ENCODE measurements at regions not wholly inside any gene's neighbourhood (a gene's known extent, or its start where the extent isn't known, plus 50 kb on each side); places are given as distances from the start of the nearest gene placed in this dataset.
A peak's percentile ranks its signal among the peaks of the same experiment; 100 is the strongest.

DNA sequence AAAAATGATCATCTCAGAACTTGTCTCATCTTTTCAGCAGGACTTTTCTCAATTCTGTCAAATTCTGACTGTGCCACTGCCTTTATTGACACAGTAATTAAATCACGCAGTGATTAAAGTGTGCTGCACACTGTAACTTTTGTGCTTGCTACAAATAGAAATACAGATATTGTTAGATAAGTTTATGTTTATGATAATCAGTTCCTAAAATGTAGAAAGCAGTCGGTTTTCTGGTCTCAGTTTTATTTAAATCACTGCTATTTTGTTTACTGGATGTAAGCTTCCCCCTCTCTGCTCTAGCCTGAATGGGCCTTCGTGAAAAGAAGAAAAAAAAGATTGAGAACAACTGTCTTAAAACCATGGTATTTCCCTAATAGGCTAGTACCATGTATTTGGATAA is 258.8 kb upstream of the STARD13 start:
- TF ChIP-seq, protein P1, sequence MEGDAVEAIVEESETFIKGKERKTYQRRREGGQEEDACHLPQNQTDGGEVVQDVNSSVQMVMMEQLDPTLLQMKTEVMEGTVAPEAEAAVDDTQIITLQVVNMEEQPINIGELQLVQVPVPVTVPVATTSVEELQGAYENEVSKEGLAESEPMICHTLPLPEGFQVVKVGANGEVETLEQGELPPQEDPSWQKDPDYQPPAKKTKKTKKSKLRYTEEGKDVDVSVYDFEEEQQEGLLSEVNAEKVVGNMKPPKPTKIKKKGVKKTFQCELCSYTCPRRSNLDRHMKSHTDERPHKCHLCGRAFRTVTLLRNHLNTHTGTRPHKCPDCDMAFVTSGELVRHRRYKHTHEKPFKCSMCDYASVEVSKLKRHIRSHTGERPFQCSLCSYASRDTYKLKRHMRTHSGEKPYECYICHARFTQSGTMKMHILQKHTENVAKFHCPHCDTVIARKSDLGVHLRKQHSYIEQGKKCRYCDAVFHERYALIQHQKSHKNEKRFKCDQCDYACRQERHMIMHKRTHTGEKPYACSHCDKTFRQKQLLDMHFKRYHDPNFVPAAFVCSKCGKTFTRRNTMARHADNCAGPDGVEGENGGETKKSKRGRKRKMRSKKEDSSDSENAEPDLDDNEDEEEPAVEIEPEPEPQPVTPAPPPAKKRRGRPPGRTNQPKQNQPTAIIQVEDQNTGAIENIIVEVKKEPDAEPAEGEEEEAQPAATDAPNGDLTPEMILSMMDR (IDR thresholded peaks at IDR 0.05; ENCODE audit: control extremely low read depth, extremely low read depth): no peak
- H3K4me1 ChIP-seq (ENCODE audit: control insufficient read depth in 5 of 5, insufficient read depth in 5 of 5, low read length in 5 of 5): peaks cover 0 to 26% (median 20%) of the 10 kb centered on the region in 5 donors
- peak in 1 of 3 donors; percentile 24 for DNase-seq
- ATAC-seq (ENCODE audit: insufficient read depth, low FRiP score): no peak
- WGBS, 2 donors: 59 to 76% methylated on average over 3 of the region's 3 CpGs
- H3K27me3 ChIP-seq (ENCODE audit: control insufficient read depth in 3 of 3, insufficient read depth in 3 of 3, low read length in 2 of 3): no peaks in the 10 kb centered on the region
- H3K9me3 ChIP-seq (ENCODE audit: control insufficient read depth in 4 of 4, insufficient read depth in 3 of 4, low read length in 3 of 4): no peaks in the 10 kb centered on the region
- H3K36me3 ChIP-seq (ENCODE audit: control insufficient read depth in 4 of 4, insufficient read depth in 4 of 4, low read length in 4 of 4): no peaks in the 10 kb centered on the region
- no peak overlapping the region for H3K9ac ChIP-seq (ENCODE audit: insufficient read depth in 1 of 2, low read length in 2 of 2)
- H3K27ac ChIP-seq (ENCODE audit: low read depth in 1 of 2, low read length in 1 of 2): peak overlapping the region in 1 of 2 donors; percentile 29
- H3K4me3 ChIP-seq: no peak overlapping the region

DNA sequence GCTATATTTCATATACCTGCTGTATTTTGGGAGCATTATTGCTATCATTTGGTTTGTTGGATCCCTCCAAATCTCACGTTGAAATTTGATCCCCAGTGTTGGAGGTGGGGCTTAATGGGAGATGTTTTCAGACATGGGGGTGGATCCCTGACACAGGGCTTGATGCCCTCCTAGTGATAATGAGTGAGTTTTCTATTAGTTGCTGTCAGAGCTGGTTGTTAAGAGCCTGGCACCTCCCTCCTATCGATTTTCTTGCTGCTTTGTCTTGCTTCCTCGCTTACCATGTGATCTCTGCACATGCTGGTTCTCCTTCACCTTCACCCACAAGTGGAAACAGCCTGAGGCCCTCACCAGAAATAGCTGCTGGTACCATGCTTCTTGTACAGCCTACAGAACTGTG is 259.9 kb upstream of the STARD13 start:
- H3K27me3 ChIP-seq (ENCODE audit: control insufficient read depth in 3 of 3, insufficient read depth in 3 of 3, low read length in 2 of 3): no peaks in the 10 kb centered on the region

DNA sequence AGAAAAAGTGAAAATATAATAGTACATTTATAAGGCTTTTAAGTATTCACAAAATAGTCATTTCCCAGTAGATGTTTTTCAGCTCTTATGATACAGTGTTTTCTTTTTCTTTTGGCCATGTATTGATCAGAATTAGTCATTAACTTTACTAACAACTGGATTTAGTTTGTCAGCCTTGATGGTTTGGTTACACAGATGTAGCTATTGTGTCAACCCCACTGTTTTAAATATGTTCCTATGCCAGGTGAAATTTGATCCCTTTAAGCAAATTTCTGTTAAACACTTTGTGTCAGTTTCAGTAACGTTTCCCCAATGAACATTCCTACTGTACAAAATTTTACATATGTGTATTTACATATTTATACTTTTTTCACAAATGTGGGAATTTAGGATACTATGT is 261.5 kb upstream of the STARD13 start:
- TF ChIP-seq, protein P1 (IDR thresholded peaks at IDR 0.05; ENCODE audit: control extremely low read depth, extremely low read depth): no peak

More for the DNA sequence above, 259.9 kb upstream of the STARD13 start:
- peaks cover 0 to 26% (median 15%) of the 10 kb centered on the region in 5 donors for H3K4me1 ChIP-seq (ENCODE audit: control insufficient read depth in 5 of 5, insufficient read depth in 5 of 5, low read length in 5 of 5)
- no peak overlapping the region for H3K9ac ChIP-seq (ENCODE audit: insufficient read depth in 1 of 2, low read length in 2 of 2)
- H3K27ac ChIP-seq (ENCODE audit: low read depth in 1 of 2, low read length in 1 of 2): no peak overlapping the region
- no peaks in the 10 kb centered on the region for H3K36me3 ChIP-seq (ENCODE audit: control insufficient read depth in 4 of 4, insufficient read depth in 4 of 4, low read length in 4 of 4)
- no peaks in the 10 kb centered on the region for H3K9me3 ChIP-seq (ENCODE audit: control insufficient read depth in 4 of 4, insufficient read depth in 3 of 4, low read length in 3 of 4)
- 91 to 94% methylated on average over 3 of the region's 3 CpGs for WGBS, 2 donors
- H3K4me3 ChIP-seq: no peak overlapping the region
- DNase-seq (no peak), ATAC-seq (ENCODE audit: insufficient read depth, low FRiP score) (no peak)
- TF ChIP-seq, protein P1 (IDR thresholded peaks at IDR 0.05; ENCODE audit: control extremely low read depth, extremely low read depth): no peak

DNA sequence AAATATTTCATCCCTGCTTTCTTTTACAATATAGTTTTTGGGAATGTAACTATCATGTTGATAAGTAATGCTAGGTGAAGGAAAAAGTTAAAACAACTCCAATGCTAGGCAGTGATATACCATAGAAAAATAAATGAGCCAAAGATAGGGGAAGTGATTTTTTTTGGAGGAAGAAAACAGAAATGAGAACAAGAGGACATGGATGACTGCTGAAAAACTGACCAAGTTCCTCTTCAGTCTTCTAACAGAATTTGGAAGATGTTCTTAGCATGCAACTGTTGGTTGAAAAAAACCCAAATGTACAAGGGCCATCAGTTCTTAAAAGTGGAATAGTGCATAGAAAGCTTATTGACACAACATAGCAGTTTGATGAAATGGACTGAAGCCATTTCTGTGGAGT is 262.5 kb upstream of the STARD13 start:
- H3K4me3 ChIP-seq: no peak overlapping the region
- TF ChIP-seq, protein P1 (IDR thresholded peaks at IDR 0.05; ENCODE audit: control extremely low read depth, extremely low read depth): no peak
- DNase-seq (no peak), ATAC-seq (ENCODE audit: insufficient read depth, low FRiP score) (no peak)
- H3K9me3 ChIP-seq (ENCODE audit: control insufficient read depth in 4 of 4, insufficient read depth in 3 of 4, low read length in 3 of 4): no peaks in the 10 kb centered on the region
- H3K4me1 ChIP-seq (ENCODE audit: control insufficient read depth in 5 of 5, insufficient read depth in 5 of 5, low read length in 5 of 5): peaks cover 0 to 14% (median 6%) of the 10 kb centered on the region in 5 donors
- H3K27ac ChIP-seq (ENCODE audit: low read depth in 1 of 2, low read length in 1 of 2): no peak overlapping the region
- H3K27me3 ChIP-seq (ENCODE audit: control insufficient read depth in 3 of 3, insufficient read depth in 3 of 3, low read length in 2 of 3): no peaks in the 10 kb centered on the region
- no peaks in the 10 kb centered on the region for H3K36me3 ChIP-seq (ENCODE audit: control insufficient read depth in 4 of 4, insufficient read depth in 4 of 4, low read length in 4 of 4)
- H3K9ac ChIP-seq (ENCODE audit: insufficient read depth in 1 of 2, low read length in 2 of 2): no peak overlapping the region

More for the DNA sequence above, 261.5 kb upstream of the STARD13 start:
- peaks cover 0 to 16% (median 6%) of the 10 kb centered on the region in 5 donors for H3K4me1 ChIP-seq (ENCODE audit: control insufficient read depth in 5 of 5, insufficient read depth in 5 of 5, low read length in 5 of 5)
- no peaks in the 10 kb centered on the region for H3K36me3 ChIP-seq (ENCODE audit: control insufficient read depth in 4 of 4, insufficient read depth in 4 of 4, low read length in 4 of 4)
- H3K9me3 ChIP-seq (ENCODE audit: control insufficient read depth in 4 of 4, insufficient read depth in 3 of 4, low read length in 3 of 4): no peaks in the 10 kb centered on the region
- no peaks in the 10 kb centered on the region for H3K27me3 ChIP-seq (ENCODE audit: control insufficient read depth in 3 of 3, insufficient read depth in 3 of 3, low read length in 2 of 3)
- H3K4me3 ChIP-seq: no peak overlapping the region
- WGBS, 2 donors: 42 to 68% methylated on average over 1 of the region's 1 CpG
- DNase-seq (no peak), ATAC-seq (ENCODE audit: insufficient read depth, low FRiP score) (no peak)
- H3K9ac ChIP-seq (ENCODE audit: insufficient read depth in 1 of 2, low read length in 2 of 2): no peak overlapping the region
- H3K27ac ChIP-seq (ENCODE audit: low read depth in 1 of 2, low read length in 1 of 2): no peak overlapping the region

Data from lung (tissue), 11 donors.